NCI-H748 (cell line): ENCODE measurements at regions not wholly inside any gene's neighbourhood (a gene's known extent, or its start where the extent isn't known, plus 50 kb on each side); places are given as distances from the start of the nearest gene placed in this dataset.

Experiments used
- DNase-seq: peaks from one replicate; lab custom pipeline; 2025; ENCODE audit not compliant: unreplicated experiment; lab: John Stamatoyannopoulos, UW

DNA sequence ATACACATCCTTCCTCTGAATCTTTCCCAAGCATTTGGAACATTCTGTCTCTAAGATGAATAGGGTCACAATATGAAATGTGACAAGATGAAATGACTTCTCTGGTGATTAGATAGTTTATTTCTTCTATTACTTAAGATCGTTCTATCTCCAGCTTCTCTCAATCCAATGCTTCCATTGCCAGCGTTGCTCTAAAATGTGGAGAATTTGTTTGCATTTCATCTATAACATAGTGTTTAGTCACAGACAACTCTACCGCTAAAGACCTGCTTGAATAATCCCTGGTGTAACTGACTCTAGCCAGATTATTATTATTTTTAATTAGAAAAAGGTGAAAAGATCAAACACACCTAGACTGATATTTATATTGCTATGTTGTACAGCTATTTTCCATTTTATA, 184.7 kb upstream of the PRICKLE1 start:
- no peak for DNase-seq

DNA sequence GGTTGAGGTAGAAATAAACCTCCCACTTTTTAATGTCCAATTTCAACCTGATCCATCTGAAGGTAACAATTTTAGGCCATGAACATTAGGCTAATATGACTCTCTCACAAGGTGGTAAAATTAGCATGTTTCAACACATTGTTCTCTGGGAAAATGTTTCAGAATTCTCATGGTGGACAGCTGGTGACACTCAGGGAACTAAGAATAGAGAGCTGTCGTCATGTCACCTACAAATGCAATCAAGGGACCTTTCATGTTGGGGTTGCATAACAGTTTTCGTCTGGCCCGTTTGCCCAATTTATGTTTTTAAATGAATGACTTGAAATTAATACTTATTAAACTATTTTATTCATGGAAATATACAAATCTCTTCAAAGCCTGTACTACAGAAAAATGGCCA, 180.7 kb upstream of the PRICKLE1 start:
- no peak for DNase-seq

DNA sequence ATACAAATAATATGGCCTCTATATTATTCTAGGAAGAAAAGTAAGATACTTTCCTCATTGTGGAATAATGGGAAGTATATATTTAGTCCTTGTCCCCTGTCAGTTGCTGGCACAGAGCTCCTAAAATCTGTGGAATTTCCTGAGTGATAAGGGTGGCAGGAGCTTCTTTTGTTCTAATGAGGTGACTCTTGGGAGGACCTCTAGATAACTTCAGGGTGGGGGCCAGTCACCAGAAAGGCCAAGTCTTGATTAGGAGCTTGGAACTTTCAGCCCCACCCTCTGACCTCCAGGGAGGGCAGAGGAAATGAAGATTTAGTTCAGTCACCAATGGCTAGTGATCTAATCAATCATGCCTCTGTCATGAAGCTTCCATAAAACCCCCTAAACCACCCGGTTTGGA, 179.9 kb upstream of the PRICKLE1 start:
- DNase-seq: no peak

DNA sequence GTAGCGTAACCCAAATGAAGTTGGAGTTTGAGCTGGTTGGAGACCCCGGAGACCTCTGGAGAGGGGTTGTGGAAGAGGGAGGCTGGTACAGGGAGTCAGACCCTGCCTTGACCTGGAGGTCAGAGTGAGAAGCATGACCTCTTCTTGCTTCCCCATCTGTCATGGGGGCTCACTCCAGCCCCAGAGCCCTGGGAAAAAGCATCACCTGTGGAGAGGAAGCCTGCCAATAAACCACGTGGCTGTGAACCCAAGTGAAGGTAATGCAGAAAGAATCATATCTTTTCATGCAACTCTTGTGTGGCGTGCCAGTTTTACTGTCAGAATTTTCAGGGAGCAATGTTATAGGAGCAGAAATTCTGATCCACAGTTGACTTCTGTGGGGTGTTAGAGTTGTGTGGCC, 178.5 kb upstream of the PRICKLE1 start:
- no peak for DNase-seq

DNA sequence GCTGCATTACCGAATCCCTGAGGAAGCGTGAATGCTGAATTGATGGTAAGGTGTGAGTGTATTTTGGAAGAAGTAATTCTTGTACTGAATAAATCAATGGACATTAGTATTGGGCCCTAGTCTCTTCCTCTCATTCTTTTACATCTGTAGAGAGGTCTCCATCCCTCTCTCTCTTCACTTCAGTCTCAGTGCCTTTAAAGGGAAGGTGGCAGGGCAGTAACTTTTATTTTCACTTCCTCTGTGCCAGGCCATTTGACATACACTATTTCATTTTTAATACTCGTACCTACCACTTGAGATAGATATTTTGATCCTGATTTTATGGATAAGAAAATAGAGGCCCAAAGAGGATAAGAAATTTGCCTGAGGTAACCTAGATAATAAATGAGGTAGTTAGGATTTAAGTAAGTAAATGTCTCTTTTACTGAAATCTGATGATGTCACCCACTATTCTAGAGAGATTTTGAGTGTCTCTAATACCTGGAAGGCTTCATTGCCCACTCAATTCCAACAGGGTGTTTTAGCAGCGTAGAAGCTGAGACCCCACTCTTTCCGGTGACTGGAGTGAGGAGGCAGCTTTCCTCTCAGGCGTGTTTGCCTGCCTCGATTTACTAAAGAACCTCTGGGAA, 177.9 kb upstream of the PRICKLE1 start:
- DNase-seq: no peak

DNA sequence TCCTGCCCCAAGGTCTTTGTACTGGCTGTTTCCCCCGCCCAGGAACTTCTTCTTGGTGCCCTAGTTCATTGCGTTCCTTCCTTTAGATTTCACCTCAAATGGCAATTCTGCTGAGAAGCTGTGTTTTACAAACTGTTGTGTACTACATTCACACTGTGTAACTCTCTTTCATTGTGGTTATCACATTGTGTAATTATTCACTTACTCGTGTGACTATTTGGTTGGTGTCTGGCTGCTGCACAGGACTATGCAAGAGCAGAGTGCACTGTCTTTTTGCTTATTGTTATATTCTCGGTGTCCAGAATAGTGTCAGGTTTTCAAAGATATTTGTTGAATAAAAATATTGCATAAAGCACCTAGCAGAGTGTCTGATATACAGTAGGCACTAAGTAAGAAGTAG, 177.2 kb upstream of the PRICKLE1 start:
- DNase-seq: no peak

DNA sequence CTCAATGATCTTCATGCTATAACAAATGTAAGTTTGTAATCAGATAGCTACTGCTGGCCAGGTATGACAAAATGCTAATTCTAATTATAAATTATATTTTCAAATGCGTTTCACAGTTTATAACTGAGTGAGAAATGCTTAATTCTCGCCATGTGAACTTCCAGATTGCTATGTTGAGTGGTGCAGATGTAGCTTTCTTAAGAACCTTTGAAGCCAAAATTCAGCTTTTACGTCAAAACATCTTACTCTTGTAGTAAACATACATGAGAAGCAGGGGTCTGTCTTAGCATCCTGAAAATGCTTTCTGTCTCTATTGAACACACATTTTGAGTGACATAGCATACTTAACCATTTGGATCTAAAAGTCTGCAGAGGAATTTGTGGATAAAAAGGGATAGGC, 176.5 kb upstream of the PRICKLE1 start:
- DNase-seq: no peak

DNA sequence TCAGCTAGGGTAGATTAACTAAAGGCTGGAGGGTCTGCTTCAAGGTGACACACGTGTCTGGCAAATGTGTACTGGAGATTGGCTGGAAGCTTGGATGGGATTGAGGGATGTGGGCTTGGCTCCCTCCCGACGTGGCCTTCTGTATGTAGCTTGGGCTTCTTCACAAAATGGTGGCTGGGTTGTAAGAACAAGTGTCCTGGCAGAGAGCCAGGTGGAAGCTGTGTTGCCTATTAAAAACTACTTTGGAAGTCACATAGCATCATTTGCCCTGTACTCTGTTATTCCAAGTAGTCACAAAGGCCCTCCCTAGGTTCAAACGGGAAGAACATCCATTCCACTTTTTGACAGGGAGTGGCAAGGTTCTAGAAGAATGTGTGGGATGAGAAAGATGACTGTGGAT, 174.1 kb upstream of the PRICKLE1 start:
- peak; percentile 21 for DNase-seq

DNA sequence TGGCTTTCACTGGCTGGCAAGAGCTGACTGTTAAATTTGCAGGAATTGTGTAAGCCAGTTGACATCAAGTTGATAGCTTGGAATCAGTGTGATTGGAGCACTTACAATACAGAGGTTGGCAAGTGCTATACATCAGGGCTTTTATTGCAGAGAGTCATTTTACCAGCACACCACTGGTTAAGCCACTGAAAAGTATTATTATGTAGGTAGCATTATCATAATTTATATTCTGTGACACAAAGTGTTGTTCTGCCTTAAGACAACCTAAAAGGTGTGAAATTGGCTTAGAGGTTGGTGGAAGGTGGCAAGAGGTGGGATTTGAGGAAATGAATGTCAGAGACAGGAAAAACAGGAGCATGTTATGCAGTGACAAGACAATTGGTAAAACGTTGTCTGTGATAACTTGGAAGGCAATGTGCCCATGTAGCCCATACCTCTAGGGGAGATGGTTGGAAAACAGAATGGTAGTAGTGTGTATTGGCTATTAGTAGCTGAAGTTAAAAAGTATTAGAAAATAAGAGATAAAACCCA, 172.9 kb upstream of the PRICKLE1 start:
- no peak for DNase-seq

DNA sequence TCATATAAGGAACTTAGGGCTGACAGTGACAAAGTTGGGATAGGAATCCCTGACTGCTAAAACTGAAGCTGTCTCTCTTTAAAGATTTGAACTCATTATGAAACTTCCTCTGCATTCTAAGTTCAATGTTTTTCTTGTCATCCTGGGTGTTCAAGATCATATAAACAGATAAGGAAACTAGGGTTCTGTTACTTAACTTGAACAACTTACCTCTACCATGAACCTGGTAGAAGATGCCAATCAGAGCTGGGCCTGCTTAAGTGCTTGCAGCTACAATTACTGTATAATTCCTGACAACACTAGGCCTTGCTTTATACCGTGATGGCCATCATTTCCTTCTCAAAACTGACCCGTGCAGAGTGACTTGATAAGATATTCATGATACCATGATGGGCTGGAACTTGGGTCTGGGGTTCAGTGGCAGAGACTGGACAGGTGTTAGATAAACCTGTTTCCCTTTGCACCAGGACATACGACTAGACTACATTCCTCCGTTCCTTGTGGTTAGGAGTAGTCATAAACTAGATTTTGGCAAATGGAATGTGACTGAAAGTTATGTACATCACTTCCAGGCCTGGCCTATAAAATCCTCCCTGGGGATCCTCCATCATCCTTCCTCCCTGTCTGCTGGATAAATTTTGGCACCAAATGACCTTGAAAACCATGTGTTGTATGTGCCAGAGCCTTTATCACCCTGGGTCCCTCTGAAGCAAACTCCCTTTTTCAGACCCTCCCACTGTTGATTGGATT, 172.2 kb upstream of the PRICKLE1 start:
- no peak for DNase-seq

DNA sequence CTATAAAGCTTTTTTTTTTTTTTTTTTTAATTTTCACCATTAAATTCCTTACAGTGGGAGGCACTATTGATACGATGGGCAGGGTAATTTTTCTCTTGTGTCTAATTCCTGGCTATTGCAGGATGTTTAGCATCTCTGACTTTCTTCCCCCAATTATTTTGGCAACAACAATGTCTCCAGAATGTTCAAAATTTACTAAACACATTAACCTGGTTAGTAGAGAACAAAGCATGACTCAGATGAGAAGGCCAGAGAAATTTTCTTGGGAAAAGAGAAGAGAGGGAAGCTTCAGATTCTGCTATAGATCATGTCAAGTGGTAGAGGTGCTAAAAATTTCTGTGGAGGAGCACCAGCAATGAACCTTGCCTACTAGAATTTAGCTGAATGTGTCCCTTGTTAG, 171.5 kb upstream of the PRICKLE1 start:
- DNase-seq: no peak

DNA sequence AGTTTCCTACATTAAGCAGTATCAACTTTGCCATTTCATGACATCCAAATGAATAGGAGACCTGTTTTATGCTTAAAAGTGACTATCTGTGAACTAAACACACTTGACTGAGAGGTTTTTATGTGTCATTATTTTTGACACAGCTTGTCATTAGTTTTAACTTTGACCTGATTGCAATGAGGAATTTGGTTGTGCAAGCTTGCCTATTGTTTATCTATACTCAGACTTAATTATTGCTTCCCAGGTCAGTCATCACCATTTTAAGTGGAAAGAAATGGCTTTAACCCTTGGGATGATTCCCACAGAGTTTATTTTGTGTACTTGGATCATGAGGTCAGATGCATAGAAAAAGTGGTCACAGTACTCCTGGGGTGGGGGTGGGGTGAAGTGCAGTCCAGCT, 171.0 kb upstream of the PRICKLE1 start:
- no peak for DNase-seq

DNA sequence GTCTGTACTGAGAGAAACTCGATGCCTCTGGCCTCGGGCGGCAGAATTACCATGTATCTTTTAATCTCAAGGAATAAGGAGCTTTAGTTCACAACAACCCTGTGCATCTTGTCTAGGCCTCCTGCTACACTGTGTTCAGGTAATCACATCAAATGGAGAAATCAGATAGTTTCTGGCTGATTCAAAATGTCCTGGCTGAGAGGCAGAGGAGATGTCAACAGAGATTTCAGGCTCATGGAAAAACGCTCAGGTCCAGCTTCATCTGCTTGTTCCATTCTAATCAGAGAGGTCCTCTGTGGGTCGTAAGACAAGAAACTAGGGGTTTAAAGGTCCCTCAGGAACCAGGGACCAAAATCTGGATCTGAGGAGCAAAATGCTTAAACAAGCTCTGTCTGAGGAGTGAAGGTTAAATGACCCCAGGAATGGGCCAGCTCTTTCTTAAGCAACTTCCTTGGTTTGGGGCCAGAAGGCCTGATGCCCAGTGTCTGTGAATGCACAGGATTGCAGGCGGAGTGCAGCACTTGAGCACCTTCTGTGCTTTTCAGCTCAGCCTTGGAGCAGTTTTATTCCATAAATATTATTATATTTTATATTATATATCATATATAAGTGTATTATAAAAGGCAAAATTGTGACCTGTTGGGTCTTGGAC, 170.2 kb upstream of the PRICKLE1 start:
- no peak for DNase-seq

DNA sequence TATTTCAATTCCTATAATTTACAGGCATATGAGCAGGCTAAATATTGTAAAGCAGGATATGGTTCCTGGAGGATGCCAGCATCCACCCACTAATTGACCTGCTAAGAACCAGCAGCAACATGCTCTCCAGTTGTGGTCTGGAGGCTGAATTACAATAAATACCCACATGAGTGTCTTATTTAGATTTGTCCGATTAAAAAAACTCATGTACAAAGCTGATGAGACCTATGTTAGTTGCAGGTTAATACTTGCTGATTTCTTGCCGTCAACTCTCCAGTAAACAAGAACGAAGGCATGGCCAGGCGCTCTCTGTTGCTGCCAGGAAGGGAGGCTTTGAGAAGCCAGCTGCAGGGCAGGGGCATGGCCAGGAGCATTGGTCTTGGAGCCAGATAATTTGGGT, 169.3 kb upstream of the PRICKLE1 start:
- DNase-seq: no peak

DNA sequence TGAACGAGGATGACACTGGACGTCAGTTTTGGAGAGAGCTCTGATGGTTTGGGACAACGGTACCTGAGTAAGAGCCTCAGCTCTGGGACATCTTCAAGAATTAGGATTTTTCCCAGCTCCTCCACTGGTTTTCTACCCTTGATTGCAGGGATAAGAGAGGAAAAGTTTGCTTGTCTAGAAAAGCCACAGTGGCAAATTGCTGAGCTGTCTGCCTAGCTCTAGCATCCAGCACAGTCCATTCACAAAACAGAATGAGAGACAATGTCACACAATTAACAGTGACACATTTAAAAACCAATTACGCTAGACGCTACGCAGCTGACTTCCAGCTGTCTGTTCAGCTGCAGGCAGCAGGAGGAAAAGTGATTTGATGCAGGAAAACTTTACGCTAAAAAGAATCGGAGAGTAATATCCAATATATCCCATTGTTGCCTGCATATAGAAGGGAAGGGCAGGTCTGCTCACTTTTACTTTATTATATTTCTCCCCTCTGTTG, 168.1 kb upstream of the PRICKLE1 start:
- DNase-seq: peak; percentile 14

DNA sequence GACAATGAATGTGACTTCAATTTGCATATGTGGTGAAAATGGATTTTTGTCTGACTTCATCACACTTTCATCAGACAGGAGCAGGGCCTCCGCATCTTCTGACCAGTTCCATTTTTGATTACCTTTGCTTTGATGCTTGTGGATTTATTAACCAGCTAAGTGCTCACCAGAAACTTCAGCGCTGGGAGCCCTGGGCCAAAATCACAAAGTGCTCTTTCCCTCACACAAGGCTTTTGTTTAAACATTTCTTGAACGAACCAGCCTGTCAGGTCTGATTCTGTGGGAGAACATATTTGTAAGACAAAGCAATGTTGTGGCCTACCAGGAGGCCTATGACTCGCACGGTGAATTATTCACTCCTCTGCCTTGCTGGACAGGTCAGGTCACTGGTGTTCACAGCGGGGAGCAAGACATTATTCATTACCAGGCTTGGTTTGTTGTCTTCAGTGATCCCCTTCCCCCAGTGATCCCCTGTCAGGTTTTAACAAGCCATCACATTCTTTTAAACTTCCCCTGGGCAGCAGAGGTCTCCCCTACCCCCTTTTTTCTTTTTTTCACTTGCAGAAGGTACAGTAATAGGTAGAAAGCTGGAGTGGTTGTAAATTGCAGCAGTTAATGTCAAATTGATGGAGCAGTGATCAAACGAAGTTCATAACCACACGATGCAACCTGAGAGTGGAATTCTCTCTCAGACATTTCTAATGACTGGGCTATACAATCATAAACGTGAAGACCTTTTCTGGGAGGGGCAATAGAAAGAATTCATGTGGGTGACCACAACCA, 167.5 kb upstream of the PRICKLE1 start:
- no peak for DNase-seq

DNA sequence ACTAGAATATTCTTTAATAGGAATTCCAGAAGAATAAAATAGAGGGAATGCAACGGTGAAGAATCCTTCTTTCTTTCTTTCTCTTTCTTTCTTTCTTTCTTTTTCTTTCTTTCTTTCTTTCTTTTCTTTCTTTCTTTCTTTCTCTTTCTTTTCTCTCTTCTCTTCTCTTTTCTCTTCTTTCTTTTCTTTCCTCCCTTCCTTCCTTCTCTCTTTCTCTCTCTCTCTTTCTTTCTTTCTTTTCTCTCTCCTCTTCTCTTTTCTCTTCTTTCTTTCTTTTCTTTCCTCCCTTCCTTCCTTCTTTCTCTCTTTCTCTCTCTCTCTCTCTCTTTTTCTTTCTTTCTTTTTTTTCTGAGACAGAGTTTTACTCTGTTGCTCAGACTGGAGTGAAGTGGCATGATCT, 160.8 kb upstream of the PRICKLE1 start:
- no peak for DNase-seq

DNA sequence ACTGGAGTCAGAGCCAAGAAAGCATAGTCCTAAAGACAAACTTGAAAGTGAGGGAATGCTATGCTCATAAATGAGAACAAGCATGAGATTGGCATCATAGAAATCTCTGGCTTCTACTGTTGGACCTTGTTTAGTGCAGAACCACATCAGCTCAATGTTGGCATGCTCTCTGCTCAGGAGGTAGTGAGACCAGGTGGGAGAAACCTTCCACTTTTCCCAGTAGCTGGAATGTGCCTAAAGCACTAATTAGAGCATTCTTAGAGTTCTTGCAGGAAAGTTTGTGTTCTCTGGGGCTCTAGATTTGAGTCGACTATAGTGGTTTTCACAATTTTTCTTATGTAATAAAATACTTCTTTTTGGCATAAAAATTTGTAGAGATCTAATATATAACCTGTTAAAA, 159.7 kb upstream of the PRICKLE1 start:
- DNase-seq: no peak

DNA sequence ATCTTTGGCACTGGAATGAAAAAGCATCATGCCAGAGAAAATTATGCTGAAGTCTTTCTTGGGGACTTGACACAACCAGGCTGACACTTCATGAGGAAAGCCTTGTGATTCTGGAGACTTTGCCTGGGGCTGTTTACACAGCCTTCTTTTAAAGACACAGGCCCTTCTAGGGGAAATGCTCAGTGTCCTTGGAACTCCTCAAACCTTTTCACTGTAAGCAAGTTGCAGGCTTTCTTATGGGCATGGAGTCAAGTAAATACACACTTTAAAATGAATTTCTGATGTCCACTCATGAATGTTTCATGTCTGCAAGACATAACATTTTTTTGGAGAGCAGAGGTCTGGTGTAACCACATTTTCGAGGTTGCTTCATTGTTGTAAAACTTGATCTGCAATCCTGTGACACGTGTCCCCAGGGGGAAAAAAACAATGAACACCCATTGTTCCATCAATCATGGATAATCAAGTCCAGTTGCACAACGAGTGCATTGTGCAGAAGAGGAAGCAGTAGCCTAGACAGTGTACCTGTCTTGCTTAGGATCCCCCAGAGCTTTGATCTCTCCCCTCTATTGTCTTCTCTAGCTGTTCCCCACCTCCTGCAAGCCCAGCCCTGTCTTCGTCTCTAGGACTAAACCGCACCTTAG, 155.1 kb upstream of the PRICKLE1 start:
- no peak for DNase-seq

DNA sequence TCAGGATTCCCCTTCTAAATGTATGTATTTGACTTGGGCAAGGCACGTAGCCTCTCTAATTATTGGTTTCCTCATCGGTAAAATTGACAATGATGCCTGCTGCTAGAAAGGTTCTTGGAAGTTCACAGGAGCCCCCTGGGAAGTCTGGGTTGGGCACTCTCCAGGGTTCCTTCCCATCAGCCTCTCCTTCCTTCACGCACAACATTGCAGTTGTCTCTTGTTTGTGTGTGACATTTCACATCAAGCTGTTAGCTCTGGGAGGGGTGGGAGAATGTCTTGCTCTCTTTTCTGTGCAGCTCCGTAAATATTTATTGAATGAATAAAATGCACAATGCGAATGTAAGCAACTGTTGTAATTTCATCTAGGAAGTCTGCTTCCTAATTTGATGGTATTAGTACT, 153.2 kb upstream of the PRICKLE1 start:
- DNase-seq: peak; percentile 54
